ENCODE measurements at regions not wholly inside any gene's neighbourhood (a gene's known extent, or its start where the extent isn't known, plus 50 kb on each side); places are given as distances from the start of the nearest gene placed in this dataset.

DNA sequence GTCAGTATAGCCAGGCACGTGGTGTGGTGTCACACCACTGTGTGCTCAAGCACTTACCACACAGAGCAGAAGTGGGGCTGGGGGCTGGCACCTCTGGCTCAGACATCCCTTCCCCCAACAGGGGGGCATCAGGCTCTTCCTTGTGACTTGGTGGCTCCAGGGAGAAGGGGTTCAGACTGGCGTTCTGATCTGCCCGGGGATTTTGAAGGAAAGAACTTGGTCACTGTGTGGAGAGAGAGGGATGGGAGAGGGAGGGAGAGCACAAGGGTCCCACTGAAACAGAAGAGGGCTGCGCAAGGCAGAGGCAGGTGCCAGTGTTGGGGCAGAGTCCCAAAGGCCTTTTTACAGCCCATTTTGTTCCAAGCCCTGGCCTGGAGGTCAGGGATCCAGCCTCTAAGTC is 109.7 kb upstream of the ALDH1B1 start:
- intact Hi-C loops (cut with DNase I) = loop anchor here (10.0 kb wide), 1 partner anchor 88 kb away; no protein-coding TSS in a partner anchor
- DNase-seq (ENCODE audit: extremely low spot score) = peak; percentile 78
- Histone ChIP-seq H3K27ac (replicated peaks in 1 of 4) (no peak overlapping the region), H3K27me3 (no peaks in the 10 kb centered on the region), H3K4me3 (no peak overlapping the region), H3K36me3 (no peaks in the 10 kb centered on the region), H3K9me3 (no peaks in the 10 kb centered on the region), H3K4me1 (no peaks in the 10 kb centered on the region)
- TF ChIP-seq, protein P1, sequence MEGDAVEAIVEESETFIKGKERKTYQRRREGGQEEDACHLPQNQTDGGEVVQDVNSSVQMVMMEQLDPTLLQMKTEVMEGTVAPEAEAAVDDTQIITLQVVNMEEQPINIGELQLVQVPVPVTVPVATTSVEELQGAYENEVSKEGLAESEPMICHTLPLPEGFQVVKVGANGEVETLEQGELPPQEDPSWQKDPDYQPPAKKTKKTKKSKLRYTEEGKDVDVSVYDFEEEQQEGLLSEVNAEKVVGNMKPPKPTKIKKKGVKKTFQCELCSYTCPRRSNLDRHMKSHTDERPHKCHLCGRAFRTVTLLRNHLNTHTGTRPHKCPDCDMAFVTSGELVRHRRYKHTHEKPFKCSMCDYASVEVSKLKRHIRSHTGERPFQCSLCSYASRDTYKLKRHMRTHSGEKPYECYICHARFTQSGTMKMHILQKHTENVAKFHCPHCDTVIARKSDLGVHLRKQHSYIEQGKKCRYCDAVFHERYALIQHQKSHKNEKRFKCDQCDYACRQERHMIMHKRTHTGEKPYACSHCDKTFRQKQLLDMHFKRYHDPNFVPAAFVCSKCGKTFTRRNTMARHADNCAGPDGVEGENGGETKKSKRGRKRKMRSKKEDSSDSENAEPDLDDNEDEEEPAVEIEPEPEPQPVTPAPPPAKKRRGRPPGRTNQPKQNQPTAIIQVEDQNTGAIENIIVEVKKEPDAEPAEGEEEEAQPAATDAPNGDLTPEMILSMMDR (IDR thresholded peaks at IDR 0.05) = no peak
- no peak for TF ChIP-seq EP300 (IDR thresholded peaks at IDR 0.05)
- no peak for TF ChIP-seq POLR2A (IDR thresholded peaks at IDR 0.05; ENCODE audit: low read depth)
- TF ChIP-seq POLR2AphosphoS5 (IDR thresholded peaks at IDR 0.05) = no peak
- 57% methylated on average over 4 of the region's 4 CpGs for WGBS

DNA sequence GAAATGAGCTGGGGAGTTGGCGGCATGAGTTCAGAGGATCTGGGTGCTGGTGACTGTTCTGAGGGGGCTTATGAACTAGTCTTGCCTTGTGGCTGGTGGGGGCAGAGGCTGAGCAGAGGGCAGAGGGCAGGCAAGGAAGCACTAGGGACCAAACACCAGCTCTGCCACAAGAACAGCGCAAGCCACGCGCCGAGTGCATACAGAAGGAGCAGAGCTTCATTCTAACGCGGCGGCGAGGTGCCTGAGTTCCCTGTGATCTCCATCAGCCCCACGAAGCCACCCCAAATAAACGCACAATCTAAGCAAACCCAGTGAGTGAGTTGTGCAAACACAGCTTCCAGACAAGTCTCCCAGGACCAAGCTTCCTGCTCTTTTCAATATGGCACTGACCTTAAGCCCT is 110.6 kb upstream of the ALDH1B1 start:
- H3K9me3 ChIP-seq = no peaks in the 10 kb centered on the region
- no peak overlapping the region for H3K27ac ChIP-seq (replicated peaks in 1 of 4)
- H3K4me3 ChIP-seq = no peak overlapping the region
- H3K27me3 ChIP-seq = no peaks in the 10 kb centered on the region
- peak; percentile 75 for DNase-seq (ENCODE audit: extremely low spot score)
- no peaks in the 10 kb centered on the region for H3K36me3 ChIP-seq
- 86% methylated on average over 11 of the region's 11 CpGs for WGBS
- TF ChIP-seq, protein P1 (IDR thresholded peaks at IDR 0.05) = no peak
- TF ChIP-seq POLR2AphosphoS5 (IDR thresholded peaks at IDR 0.05) (no peak), POLR2A (IDR thresholded peaks at IDR 0.05; ENCODE audit: low read depth) (no peak), EP300 (IDR thresholded peaks at IDR 0.05) (no peak)
- no peaks in the 10 kb centered on the region for H3K4me1 ChIP-seq
- intact Hi-C loops (cut with DNase I) = loop anchor here (10.0 kb wide), 1 partner anchor 87 kb away; no protein-coding TSS in a partner anchor

DNA sequence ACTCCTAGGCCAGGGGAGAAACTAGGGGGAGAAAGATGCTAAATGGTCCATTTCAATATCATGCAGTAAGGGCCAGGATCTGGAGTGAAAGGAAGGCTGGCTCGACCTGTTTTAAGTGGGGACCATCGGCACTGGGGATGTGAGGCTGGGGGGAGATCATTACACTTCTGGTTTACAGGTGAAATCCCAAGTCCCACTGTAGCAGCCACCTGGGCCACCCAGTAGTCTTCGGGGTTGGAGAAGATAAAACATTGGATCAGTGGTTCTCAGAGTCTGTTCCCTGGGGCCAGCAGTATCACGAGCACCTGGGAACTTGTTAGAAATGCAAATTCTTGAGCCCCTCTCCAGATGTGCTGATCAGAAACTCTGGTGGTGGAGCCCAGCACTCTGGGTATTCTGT is 111.3 kb upstream of the ALDH1B1 start:
- H3K27me3 ChIP-seq = no peaks in the 10 kb centered on the region
- WGBS = 87% methylated on average over 4 of the region's 4 CpGs
- intact Hi-C loops (cut with DNase I) = loop anchor here (10.0 kb wide), 1 partner anchor 86 kb away; no protein-coding TSS in a partner anchor
- no peak for TF ChIP-seq POLR2A (IDR thresholded peaks at IDR 0.05; ENCODE audit: low read depth)
- no peak for TF ChIP-seq EP300 (IDR thresholded peaks at IDR 0.05)
- TF ChIP-seq POLR2AphosphoS5 (IDR thresholded peaks at IDR 0.05) = no peak
- TF ChIP-seq, protein P1 (IDR thresholded peaks at IDR 0.05) = no peak
- H3K27ac ChIP-seq (replicated peaks in 1 of 4) = no peak overlapping the region
- no peak overlapping the region for H3K4me3 ChIP-seq
- no peaks in the 10 kb centered on the region for H3K9me3 ChIP-seq
- H3K36me3 ChIP-seq = no peaks in the 10 kb centered on the region
- DNase-seq (ENCODE audit: extremely low spot score) = peak; percentile 90
- no peaks in the 10 kb centered on the region for H3K4me1 ChIP-seq

DNA sequence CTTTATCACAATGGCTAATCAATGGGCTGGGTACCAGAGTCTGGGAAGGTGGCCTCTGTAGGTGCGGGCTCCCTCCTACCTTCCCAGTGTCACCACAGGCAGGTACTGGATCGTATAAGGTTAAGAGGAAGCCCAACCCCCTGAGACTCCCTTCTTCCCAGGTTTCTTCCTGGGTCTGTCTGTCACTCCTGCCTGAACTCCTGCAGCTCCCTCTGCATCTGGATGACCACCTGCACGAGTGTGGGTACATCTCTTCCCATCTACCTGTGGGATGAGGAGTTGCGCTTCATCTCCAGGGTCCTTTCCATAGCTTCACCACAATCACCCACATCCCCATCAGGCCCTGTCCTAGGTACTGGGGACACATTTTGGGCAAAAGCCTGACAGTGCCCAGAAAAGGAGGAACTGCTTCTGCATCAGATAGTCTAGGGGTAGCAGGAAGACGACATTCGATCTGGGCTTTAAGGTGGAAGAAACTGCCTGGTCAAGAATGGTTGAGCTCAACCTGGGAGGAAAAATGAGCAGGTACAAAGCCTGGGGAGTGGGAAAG is 112.2 kb upstream of the ALDH1B1 start:
- WGBS = 77% methylated on average over 6 of the region's 6 CpGs
- Histone ChIP-seq H3K36me3 (no peaks in the 10 kb centered on the region), H3K27ac (replicated peaks in 1 of 4) (no peak overlapping the region), H3K4me3 (no peak overlapping the region), H3K27me3 (no peaks in the 10 kb centered on the region), H3K4me1 (no peaks in the 10 kb centered on the region), H3K9me3 (no peaks in the 10 kb centered on the region)
- DNase-seq (ENCODE audit: extremely low spot score) = peak; percentile 74
- intact Hi-C loops (cut with DNase I) = loop anchor here (10.0 kb wide), 1 partner anchor 86 kb away; no protein-coding TSS in a partner anchor
- TF ChIP-seq POLR2A (IDR thresholded peaks at IDR 0.05; ENCODE audit: low read depth) = no peak
- no peak for TF ChIP-seq EP300 (IDR thresholded peaks at IDR 0.05)
- TF ChIP-seq POLR2AphosphoS5 (IDR thresholded peaks at IDR 0.05) = no peak
- TF ChIP-seq, protein P1 (IDR thresholded peaks at IDR 0.05) = no peak
